ENCODE measurements at regions not wholly inside any gene's neighbourhood (a gene's known extent, or its start where the extent isn't known, plus 50 kb on each side); places are given as distances from the start of the nearest gene placed in this dataset.
A peak's percentile ranks its signal among the peaks of the same experiment; 100 is the strongest.
"Not testable (repeated sequence)": the region's sequence is repeated elsewhere in the genome, so short reads cannot be mapped to it uniquely, and the experiment has no call there.

DNA sequence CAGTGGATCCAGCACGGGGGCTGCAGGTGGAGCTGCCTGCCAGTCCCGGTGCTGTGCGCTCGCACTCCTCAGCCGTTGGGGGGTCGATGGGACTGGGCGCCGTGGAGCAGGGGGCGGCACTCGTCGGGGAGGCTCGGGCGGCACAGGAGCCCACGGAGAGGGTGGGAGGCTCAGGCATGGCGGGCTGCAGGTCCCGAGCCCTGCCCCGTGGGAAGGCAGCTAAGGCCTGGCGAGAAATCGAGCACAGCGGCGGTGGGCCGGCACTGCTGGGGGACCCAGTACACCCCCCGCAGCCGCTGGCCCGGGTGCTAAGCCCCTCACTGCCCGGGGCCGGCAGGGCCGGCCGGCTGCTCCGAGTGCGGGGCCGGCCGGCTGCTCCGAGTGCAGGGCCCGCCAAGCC lies 52.3 kb upstream of the MARK1 start:
- not testable (repeated sequence) for DNase-seq

DNA sequence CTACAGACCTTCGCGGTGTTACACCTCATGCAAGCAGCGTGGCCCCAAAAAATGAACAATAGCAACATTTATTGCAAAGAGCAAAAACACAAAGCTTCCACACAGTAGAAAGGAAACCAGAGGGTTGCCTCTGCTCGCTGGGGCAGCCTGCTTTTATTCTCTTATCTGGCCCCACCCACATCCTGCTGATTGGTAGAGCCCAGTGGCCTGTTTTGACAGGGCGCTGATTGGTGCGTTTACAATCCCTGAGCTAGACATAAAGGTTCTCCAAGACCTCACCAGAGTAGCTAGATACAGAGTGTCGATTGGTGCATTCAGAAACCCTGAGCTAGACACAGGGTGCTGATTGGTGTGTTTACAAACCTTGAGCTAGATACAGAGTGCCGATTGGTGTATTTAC lies 52.8 kb upstream of the MARK1 start:
- not testable (repeated sequence) for DNase-seq

- no peak for DNase-seq
These were observed 54.5 kb upstream of the MARK1 start for GRCh38 chr1:220473440-220473839.

DNA sequence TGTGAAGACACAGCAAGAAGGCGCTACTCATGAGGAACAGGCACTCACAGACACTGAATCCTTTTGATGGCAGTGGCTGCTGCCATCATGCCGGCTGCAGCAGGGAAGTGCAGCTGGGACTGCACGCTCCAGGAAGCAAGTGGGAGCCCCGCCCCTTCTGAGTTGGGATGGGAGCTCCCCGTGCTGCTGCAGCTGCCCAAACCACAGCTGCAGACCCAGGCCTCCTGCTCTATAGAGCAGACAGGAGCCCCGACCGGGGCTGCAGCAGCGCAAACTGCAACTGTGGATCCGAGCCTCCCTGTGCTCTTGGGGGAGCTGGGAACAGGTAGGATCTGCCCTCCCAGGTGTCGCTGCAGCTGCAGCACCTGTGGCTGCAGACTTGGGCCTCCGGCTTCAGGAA lies 65.2 kb upstream of the MARK1 start:
- DNase-seq, result peak; percentile 65

DNA sequence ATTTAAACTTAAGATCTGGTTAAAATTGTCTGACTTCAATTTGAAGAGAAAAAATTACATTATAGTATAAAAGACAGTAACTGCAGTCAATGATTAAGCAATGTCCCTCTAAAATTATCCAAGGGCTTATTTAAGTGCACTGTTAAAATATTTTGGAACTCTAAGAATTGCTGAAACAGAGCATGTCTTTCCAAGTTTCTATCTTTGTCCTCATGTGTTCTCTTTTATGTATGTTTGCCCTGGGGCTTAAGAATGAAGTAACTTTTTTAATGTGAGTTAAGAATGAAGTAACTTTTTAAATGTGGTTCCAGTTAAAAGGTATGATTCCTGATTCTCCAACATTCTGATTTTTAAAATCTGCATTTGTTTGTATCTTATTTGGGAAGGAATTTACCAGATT lies 69.0 kb upstream of the MARK1 start:
- DNase-seq, result no peak

- DNase-seq, result peak; percentile 74
These were observed 69.9 kb upstream of the MARK1 start for GRCh38 chr1:220457957-220458609.

DNA sequence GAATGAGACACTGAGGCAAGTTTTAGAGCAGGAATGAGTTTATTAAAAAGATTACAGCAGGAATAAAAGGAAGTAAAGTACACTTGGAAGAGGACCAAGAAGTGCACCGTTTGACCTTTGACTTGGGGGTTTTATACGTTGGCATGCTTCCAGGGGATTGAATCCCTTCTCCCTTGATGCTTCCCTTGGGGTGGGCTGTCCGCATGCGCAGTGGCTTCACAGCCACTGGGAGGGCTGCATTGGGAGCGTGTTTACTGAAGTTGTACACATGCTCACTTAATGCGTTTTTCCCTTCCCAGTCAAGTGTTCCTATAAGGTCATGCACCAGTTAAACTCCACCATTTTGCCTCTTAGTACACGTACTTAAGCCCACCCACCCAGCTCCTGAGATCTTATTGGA lies 72.4 kb upstream of the MARK1 start:
- no peak for DNase-seq

GRCh38 chr1:220454155-220454777 lies 73.7 kb upstream of the MARK1 start:
- peak; percentile 6 for DNase-seq

DNA sequence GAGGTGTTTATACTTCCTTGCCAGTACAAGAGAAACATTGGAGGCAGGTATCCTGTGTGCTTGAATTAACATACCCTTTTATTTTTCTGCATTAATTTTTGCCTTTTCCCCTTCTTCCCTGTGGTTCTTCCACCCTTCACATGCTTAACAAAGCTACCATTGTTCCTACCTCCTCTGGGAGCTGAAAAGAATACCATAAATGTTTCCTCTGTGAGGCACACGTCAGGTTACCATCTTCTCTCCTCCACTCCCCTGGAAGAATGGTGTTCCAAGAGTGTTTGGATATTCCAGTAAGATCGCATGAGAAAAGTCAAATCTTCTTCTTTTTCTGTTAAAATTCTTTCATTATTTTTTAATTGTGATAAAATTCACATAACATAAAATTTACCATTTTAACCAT lies 74.6 kb upstream of the MARK1 start:
- DNase-seq, result no peak

DNA sequence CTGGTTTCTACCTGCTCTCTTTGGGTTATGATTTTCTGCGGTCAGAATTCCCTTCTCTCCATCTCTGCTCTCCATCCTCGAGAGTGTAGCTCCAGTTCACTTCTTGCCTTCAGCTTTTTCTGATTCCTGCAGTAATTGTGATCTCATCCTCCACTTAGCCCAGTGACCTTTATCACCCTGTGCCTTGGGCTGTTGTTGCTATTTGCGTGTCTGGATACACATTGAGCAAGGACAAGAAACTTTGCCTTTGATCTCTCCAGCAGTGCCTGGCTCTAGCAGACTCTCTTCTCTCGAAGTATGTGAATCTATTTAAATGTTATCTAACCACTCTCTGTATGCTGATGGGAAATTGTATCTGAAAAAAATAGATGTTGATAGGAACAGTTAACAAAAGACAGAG lies 76.4 kb upstream of the MARK1 start:
- DNase-seq, result no peak

GRCh38 chr1:220450927-220451326 lies 77.0 kb upstream of the MARK1 start:
- DNase-seq, result no peak

DNA sequence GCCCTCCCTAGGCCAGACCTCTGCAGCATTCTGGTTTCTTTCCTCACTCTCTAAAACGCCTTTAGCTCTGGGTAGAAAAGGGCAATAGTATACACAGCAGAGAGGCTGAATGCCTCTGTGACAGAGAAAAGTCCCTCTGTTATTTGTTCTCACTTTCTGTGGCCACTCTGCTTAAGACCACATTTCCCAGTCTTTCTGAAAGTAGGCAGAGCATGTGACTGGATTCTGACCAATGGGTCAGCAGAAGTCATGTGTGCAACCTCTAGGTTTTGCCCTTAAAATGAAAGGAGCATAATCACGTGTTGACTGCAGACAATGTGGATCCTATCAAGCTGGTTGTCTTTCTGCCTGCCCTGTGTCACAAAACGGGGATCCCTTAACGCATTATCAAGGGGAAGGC lies 79.7 kb upstream of the MARK1 start:
- no peak for DNase-seq

DNA sequence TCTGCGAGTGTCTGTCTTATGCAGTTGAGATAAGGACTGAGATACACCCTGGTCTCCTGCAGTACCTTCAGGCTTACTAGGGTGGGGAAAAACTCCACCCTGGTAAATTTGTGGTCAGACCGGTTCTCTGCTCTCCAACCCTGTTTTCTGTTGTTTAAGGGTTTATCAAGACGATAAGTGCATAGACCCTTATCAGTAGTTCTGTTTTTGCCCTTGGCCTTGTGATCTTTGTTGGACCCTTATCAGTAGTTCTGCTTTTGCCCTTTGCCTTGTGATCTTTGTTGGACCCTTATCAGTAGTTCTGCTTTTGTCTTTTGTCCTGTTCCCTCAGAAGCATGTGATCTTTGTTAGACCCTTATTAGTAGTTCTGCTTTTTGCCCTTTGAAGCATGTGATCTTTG lies 83.3 kb upstream of the MARK1 start:
- not testable (repeated sequence) for DNase-seq

DNA sequence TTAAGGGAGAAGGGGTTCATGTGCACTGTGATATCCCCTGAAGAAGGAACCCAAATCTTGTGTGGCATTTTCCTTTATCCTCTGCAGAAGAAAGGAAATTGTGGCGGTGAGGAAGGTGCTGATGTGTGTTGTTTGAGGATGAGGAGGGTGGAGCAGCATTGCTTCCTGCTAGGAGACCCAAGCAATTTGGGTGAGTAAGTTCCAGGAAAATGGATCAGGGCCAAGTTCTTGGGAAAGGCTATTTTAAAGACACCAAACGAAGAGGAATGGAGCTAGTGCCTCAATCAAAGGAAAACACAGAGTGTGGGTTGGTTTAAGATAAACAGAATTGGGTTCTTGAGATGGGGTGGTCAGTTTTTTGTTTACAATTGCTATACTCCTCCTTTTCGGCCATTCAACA lies 86.7 kb upstream of the MARK1 start:
- no peak for DNase-seq

DNA sequence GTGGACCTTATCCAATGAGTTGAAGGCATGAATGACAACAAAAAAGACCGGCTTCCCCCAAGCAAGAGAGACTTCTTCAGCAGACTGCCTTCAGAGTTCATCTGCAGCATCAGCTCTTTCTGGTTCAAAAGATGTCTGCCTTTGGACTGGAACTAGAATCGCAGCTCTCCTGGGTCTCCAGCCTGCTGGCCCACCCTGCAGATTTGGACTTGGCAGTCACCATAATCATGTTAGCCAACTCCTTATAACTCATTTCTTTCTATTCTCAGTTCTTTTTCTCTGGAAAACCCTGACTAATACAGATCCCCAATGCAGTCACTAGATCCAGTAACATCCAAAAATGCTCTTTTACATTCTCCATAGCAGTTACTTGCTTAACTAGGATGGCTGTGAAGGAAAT lies 89.2 kb upstream of the MARK1 start:
- DNase-seq, result no peak

- DNase-seq, result peak; percentile 29
These were observed 95.5 kb upstream of the MARK1 start for GRCh38 chr1:220432408-220432807.

DNA sequence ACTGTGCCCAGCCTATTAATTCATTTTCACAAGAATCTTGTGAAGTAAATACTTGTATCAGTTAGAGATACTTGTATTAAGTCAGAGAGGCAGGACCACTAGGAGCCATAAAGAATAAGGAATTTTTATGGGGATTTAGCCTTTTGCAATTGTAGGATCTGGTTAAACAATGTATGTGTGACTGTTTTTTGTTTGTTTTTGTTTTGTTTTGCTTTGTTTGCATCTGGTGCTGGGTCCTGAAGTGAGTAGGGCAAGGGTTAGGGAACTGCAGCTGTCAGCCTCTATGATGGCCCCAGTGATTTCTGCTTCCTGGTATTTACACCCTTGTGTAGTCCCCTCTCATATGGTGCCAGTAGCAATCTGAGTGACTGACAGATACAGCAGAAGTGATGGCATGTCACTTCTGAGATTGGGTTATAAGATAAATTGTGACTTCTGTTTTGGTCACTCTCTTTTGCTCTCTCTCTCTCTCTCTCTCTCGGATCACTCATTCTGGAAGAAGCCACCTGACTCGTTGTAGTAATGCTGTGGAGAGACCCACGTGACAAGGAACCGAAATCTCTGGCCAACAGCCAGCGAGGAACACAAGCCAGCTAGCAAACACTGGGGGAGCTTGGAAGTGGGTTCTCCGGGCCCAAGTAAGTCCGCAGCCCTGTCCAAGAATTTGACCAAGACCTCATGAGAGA lies 96.2 kb upstream of the MARK1 start:
- no peak for DNase-seq

- DNase-seq, result no peak
These were observed 97.3 kb upstream of the MARK1 start for GRCh38 chr1:220430586-220430985.

GRCh38 chr1:220430059-220430458 lies 97.9 kb upstream of the MARK1 start:
- DNase-seq, result no peak

- DNase-seq, result peak; percentile 91
These were observed 100.9 kb upstream of the MARK1 start for GRCh38 chr1:220426989-220427388.

- DNase-seq, result no peak
These were observed 102.1 kb upstream of the MARK1 start for GRCh38 chr1:220425852-220426251.

- DNase-seq, result no peak
These were observed 106.4 kb upstream of the MARK1 start for GRCh38 chr1:220421508-220421907.

GRCh38 chr1:220420726-220421125 lies 107.2 kb upstream of the MARK1 start:
- peak; percentile 28 for DNase-seq

DNA sequence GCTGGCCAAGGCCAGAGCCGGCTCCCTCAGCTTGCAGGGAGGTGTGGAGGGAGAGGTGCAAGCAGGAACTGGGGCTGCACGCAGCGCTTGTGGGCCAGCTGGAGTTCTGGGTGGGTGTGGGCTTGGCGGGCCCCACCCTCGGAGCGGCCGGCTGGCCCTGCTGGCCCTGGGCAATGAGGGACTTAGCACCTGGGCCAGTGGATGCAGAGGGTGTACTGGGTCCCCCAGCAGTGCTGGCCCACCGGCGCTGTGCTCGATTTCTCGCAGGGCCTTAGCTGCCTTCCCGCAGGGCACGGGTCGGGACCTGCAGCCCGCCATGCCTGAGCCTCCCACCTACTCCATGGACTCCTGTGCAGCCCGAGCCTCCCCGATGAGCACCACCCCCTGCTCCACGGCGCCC lies 115.6 kb upstream of the MARK1 start:
- DNase-seq, result not testable (repeated sequence)

GRCh38 chr1:220410611-220411010 lies 117.3 kb upstream of the MARK1 start:
- DNase-seq, result no peak
